ENCODE measurements at regions not wholly inside any gene's neighbourhood (a gene's known extent, or its start where the extent isn't known, plus 50 kb on each side); places are given as distances from the start of the nearest gene placed in this dataset.

GRCh38 chr12:107196681-107197080, 103.3 kb upstream of the CRY1 start:
- TF ChIP-seq CTCF (IDR thresholded peaks at IDR 0.05; ENCODE audit: extremely low read depth in 1 of 2, insufficient read depth in 1 of 2, low read depth in 1 of 2, low read length in 2 of 2) (no peak), POLR2A (IDR thresholded peaks at IDR 0.05; ENCODE audit: low read depth, low read length) (no peak), MYC (IDR thresholded peaks at IDR 0.05; ENCODE audit: low read depth, low read length) (no peak), GATA2 (IDR thresholded peaks at IDR 0.05; ENCODE audit: insufficient read depth, insufficient read length, low read depth, low read length) (no peak)
